ENCODE measurements at regions not wholly inside any gene's neighbourhood (a gene's known extent, or its start where the extent isn't known, plus 50 kb on each side); places are given as distances from the start of the nearest gene placed in this dataset.
"Not testable (repeated sequence)": the region's sequence is repeated elsewhere in the genome, so short reads cannot be mapped to it uniquely, and the experiment has no call there.

DNA sequence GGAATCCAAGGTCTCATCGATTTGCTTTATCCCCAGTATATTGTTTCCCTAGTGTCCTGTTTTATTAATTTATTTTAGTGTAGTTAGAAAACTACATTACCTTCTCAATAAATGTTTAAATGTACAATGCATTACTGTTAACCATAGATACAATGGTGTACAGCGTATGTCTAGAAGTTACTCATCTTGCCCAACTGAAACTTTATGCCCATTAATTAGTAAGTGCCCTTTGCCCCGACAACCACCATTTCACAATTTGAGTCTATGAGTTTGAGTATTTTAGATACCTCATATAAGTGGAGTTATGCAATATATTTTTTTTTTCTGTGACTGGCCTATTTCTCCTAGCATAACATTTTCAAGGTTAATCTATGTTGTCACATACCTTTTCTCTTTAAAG is 1343.0 kb upstream of the SLC39A10 start:
- DNase-seq: no peak

DNA sequence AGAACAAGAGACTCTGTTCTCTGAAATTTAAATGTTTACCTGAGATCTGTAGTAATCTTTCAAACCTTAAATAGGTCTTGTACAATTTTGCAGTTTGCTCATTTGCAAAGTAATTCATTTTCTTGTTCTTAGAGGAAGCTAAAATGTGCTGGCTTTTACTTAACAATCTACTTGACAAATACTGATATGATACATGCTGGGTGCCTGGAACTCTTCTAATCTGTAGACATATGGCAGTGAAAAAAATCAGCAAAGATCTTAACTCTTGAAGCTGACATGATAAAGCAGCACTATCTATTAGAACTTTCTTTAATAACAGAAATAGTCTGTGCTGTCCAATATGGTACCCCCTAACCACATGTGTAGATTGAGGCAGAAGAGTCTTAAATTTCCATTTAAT is 1352.8 kb upstream of the SLC39A10 start:
- no peak for DNase-seq

GRCh38 chr2:194301946-194302345 is 1355.1 kb upstream of the SLC39A10 start:
- DNase-seq: no peak

- DNase-seq: no peak
These were observed 1362.9 kb upstream of the SLC39A10 start for GRCh38 chr2:194294156-194294555.

- DNase-seq: no peak
These were observed 1365.9 kb upstream of the SLC39A10 start for GRCh38 chr2:194291104-194291503.

- DNase-seq: no peak
These were observed 1367.2 kb upstream of the SLC39A10 start for GRCh38 chr2:194289712-194290346.

- not testable (repeated sequence) for DNase-seq
These were observed 1380.4 kb upstream of the SLC39A10 start for GRCh38 chr2:194276667-194277066.

GRCh38 chr2:194271293-194271961 is 1385.6 kb upstream of the SLC39A10 start:
- DNase-seq: no peak

DNA sequence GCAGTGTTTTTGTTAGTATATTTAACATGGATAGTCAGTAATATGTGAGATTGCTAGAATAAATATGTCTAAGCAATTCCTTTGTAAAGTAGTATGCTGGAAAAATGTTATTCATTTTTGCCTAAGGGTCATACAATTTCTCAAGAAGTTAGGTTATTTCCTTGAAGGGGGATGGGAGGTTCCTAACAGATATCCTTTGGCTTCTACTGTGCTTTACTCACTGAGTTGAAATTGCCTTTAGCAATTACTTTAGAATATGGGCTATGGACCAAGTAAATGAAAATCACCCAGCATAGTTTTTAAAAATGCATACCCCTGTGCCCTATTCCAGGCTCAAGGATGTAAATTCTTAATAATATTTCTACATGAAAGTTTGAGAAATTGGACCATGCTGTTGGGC is 1386.4 kb upstream of the SLC39A10 start:
- no peak for DNase-seq

- no peak for DNase-seq
These were observed 1392.4 kb upstream of the SLC39A10 start for GRCh38 chr2:194264586-194264985.

DNA sequence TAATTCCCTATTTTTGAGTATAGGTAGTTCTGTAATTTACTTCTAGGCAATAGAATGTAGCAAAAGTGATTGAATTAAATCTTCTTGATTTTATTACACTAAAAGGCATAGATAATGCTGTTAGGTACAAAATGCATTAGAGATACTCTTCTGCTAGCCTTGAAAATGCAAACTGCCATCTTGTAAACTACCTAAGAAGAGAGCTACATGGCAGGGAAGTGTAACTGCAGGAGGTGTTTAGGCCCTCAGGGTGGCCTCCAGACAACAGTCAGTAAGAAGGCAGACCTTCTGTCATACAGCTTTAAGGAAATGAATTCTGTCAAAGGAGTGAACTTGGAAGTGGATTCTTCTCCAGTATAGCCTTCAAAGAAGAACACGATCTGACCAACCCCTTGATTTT is 1396.8 kb upstream of the SLC39A10 start:
- DNase-seq: no peak

DNA sequence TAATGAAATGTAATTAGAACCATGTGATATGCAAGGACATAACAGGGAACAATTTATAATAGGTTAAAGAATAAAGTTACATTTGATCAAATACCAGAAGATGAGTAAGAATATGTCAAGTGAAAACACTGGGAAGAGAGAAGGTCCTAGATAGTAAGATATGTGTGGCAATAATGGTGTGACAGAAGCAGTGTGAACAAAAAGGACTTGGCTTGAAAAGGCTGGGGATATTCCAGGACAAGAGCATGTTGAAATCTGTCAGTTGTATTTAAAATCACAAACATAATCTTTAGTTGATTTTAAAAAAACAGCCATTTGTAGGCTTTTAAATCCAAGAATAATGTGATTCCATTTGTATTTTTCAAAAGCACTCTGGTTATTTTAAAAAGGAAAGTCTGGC is 1399.9 kb upstream of the SLC39A10 start:
- no peak for DNase-seq

DNA sequence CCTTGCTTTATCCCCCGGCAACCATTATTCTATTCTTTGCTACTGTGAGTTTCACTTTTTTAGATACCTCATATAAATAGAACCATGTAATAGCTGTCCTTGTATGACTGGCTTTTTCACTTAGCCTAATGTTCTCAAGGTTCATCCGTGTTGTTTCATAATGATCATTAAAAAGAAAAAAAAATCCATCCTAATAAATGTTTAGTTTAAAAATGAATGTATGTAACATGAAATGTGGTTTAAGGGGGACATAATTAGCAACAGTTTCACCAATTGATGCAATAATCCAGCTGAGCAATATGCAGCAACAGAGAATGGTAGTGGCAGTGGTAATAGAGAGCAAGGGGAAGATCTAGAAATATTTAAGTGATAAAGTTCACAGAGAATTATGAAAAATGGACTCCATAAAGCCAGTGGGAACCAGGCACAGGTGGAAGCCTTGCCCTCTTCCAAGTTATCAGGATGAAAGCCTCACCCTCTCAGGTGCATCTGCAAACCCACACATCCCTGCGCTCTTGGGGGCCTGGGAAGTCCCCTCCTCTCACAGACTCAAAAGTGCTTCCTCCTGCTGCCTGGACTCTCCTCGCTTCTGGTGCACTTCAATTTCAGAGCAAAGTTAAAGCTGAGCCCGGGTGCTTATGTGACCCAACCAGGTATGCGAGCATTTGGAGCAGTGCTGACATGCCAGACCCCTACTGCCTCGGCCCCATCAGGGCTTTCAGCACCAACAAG is 1403.3 kb upstream of the SLC39A10 start:
- DNase-seq: no peak

DNA sequence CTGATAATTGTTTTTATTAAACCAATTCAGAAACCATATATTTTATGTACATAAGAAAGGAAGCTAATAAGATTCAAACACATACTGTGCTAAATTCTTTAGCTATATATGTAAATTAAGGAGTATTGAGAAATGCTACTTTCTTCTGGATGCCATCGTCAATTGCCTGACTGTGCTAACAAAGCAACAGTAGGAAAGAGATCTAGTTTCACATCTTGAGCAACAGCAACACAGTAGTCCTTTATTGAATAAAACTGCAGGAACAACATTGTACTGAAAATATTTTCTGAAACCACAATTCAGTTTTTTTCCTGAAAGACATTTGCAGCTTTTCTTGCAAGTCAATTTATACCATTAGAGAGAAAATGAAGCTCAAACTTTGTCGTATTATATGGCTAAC is 1404.9 kb upstream of the SLC39A10 start:
- DNase-seq: no peak

DNA sequence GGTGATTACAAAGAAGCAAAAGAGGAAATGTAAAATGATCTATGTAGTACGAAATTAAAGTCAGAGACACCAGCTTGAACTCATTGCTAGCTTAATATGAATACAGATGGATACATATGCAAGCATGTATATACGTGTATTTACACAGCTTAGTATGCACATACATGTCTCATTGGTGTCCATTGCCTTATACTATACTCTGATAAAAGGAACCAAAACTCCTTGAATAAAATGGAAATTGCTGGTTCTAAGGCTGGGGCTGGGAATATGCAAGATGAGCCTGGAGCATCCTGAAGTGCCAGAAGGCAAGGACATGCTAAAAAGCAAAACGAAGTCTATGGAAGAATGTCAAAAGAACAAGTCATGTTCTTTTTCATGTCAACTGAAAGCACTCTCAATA is 1424.4 kb upstream of the SLC39A10 start:
- no peak for DNase-seq

DNA sequence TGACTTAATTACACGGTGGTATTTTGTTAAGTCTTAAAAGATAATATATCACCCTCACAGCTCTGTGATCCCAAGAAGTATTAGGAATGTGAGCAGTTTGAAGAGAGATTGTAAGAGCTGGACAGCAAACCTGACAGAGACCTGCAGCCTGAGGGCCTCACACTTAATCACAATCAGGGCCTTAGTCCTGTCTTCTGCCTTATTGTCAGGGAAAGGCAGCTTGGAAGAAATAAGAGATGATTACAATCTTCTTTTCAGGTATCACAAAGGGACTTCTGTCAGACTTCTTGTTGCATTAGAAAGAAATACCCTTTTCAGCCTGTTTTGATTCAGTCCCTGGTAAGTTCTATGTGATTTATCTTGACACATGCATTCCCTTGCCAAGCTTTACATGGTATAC is 1433.8 kb upstream of the SLC39A10 start:
- DNase-seq: no peak

GRCh38 chr2:194214192-194214591 is 1442.8 kb upstream of the SLC39A10 start:
- DNase-seq: no peak

GRCh38 chr2:194205568-194206227 is 1451.3 kb upstream of the SLC39A10 start:
- no peak for DNase-seq

DNA sequence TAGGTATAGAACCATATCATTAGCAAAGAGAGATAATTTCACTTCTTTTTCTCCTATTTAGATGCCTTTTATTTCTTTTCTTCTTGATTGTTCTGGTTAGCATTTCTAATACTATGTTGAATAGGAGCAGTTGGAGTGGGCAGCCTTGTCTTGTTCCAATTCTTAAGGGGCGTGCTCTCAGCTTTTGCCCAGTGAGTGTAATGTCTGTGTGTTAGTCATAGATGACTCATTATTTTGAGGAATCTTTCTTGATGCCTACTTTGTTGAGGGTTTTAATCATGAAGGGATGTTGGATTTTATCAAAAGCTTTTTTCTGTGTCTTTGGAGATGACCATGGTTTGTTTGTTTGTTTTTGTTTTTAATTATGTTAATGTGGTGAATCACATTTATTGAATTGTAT is 1453.1 kb upstream of the SLC39A10 start:
- no peak for DNase-seq

GRCh38 chr2:194182888-194183287 is 1474.1 kb upstream of the SLC39A10 start:
- DNase-seq: no peak

DNA sequence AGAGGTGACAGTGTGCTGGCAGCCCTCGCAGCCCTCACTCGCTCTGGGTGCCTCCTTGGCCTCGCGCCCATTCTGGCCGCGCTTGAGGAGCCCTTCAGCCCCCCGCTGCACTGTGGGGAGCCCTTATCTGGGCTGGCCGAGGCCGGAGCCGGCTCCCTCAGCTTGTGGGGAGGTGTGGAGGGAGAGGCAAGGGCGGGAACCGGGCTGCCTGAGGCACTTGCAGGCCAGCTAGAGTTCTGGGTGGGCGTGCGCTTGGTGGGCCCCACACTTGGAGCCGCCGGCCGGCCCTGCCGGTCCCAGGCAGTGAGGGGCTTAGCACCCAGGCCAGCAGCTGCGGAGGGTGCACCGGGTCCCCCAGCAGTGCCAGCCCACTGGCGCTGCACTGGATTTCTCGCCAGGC is 1480.9 kb upstream of the SLC39A10 start:
- DNase-seq: no peak

DNA sequence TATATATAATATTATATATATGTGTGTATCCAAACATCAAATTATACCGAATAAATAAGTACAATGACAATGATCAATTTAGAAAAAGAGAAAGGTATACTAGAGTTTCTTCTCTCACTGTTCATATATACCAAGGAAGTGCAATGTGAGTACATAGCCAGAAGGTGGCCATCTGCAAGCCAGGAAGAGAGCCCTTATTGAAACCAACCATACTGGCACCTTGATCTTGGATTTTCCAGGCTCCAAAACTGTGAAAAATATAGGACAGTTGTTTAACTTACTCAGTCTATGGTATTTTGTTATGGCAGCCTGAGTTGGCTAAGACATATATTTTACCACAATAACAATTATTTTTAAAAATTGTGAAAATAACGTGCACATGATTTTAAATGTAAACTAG is 1490.2 kb upstream of the SLC39A10 start:
- DNase-seq: no peak

Measured in nucleus accumbens (tissue), 56 donors.